Endothelial cell of umbilical vein (primary cell): ENCODE measurements at regions not wholly inside any gene's neighbourhood (a gene's known extent, or its start where the extent isn't known, plus 50 kb on each side); places are given as distances from the start of the nearest gene placed in this dataset.

Source experiments
- EZH2 ChIP-seq: IDR thresholded peaks from 2 replicates; pipeline ENCODE4 v1.6.1; 2012; ENCODE audit warnings: borderline replicate concordance, low read depth, mild to moderate bottlenecking, moderate library complexity, low read length, inconsistent platforms; ENCODE audit not compliant: severe bottlenecking
- FOS ChIP-seq: IDR thresholded peaks from 2 replicates; pipeline ENCODE4 v1.6.1; 2011; ENCODE audit warnings: mild to moderate bottlenecking, low read length, moderate library complexity, borderline replicate concordance; ENCODE audit not compliant: insufficient read depth
- JUN ChIP-seq: IDR thresholded peaks from 2 replicates; pipeline ENCODE4 v1.6.1; 2011; ENCODE audit warnings: borderline replicate concordance, low read depth; ENCODE audit not compliant: insufficient read length, insufficient read depth
- POLR2A ChIP-seq: IDR thresholded peaks from 2 replicates; pipeline ENCODE4 v1.6.1; 2012; ENCODE audit warnings: low read depth, mild to moderate bottlenecking, control low read depth, low read length
- TF ChIP-seq, protein P1 (sequence below), 2 donors: IDR thresholded peaks; 1 replicate in 1 of 2; 2 replicates in 1 of 2; pipeline ENCODE4 v1.5.1; 2011; ENCODE audit warnings: low read length in 2 of 2, mild to moderate bottlenecking in 2 of 2, moderate library complexity in 2 of 2, control low read depth in 1 of 2, inconsistent platforms in 1 of 2, low read depth in 1 of 2; ENCODE audit not compliant: insufficient read depth in 1 of 2; ENCODE audit errors: extremely low read depth in 1 of 2

DNA sequence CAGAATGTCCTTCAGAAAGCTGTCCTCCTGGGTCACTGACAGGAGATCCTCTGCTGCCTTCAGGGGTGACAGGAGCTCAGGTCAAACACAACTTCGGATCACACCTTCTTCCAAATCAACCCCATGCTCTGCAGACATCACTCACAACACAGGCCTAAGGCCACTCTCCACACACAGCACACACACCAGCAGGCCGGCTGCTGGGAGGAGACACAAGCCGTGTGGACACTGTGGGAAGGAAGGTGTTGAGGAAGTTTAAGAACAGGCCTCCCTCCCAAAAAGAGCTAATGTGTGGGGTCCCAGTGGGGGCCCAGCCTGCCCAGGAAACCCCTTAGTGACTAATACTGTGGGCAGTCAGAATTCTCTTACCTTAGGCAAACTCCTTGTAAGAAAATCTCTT is 290.3 kb upstream of the ID2 start:
- TF ChIP-seq EZH2 (no peak), JUN (no peak), POLR2A (no peak), FOS (no peak)
- TF ChIP-seq, protein P1, sequence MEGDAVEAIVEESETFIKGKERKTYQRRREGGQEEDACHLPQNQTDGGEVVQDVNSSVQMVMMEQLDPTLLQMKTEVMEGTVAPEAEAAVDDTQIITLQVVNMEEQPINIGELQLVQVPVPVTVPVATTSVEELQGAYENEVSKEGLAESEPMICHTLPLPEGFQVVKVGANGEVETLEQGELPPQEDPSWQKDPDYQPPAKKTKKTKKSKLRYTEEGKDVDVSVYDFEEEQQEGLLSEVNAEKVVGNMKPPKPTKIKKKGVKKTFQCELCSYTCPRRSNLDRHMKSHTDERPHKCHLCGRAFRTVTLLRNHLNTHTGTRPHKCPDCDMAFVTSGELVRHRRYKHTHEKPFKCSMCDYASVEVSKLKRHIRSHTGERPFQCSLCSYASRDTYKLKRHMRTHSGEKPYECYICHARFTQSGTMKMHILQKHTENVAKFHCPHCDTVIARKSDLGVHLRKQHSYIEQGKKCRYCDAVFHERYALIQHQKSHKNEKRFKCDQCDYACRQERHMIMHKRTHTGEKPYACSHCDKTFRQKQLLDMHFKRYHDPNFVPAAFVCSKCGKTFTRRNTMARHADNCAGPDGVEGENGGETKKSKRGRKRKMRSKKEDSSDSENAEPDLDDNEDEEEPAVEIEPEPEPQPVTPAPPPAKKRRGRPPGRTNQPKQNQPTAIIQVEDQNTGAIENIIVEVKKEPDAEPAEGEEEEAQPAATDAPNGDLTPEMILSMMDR (IDR thresholded peaks at IDR 0.05; ENCODE audit: extremely low read depth in 1 of 2, insufficient read depth in 1 of 2, low read depth in 1 of 2, low read length in 2 of 2): no peak
